HG02588 (cell line): ENCODE measurements at regions not wholly inside any gene's neighbourhood (a gene's known extent, or its start where the extent isn't known, plus 50 kb on each side); places are given as distances from the start of the nearest gene placed in this dataset.
"Not testable (repeated sequence)": the region's sequence is repeated elsewhere in the genome, so short reads cannot be mapped to it uniquely, and the experiment has no call there.

Source experiments
- ATAC-seq: cut with Tn5 transposase; IDR thresholded peaks from one replicate; pipeline ENCODE4 v1.9.1; 2021; ENCODE audit warnings: mild to moderate bottlenecking, moderate library complexity; ENCODE audit not compliant: unreplicated experiment

DNA sequence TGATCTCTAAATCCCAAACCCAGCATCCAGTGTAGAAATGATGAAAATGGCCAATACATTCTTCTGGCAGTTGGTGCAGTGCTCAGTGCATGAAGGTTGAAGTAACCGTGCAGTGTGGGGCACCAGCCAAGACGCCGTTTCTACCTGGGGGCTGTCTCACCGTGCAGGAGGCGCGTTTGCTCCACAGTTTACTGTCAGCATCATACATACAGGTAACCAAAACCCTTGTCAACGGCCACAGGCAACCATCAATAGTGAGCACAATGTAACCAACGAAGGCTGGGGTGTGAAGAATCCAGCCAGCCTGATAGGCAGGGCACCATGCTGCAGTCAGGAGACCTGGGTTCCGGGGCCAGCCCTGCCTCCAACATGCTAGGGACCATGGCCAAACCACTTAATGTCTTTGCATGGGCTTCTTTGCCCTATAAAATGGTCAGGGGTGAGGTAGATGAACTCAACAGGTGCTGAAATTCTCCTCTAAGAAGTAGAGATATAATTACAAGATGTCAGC lies 127.5 kb upstream of the ID2 start:
- ATAC-seq = no peak

DNA sequence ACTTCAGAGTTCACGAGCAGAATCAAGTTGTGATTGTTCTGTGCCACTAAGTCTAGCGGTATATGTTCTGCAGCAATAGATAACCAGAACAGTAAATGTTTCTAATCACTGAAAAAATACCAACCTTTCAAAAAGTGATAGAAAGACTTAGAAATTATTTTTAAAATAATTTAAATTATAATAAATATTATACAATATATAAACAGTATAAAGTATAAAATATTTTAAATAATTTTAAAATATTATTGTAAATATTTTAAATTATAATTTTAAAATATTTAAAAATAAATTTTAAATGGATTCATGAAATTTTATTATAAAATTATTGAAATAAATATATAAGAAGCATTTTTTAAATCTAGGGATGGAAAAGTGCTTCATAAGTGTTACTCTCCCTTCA lies 126.3 kb upstream of the ID2 start:
- ATAC-seq = no peak

DNA sequence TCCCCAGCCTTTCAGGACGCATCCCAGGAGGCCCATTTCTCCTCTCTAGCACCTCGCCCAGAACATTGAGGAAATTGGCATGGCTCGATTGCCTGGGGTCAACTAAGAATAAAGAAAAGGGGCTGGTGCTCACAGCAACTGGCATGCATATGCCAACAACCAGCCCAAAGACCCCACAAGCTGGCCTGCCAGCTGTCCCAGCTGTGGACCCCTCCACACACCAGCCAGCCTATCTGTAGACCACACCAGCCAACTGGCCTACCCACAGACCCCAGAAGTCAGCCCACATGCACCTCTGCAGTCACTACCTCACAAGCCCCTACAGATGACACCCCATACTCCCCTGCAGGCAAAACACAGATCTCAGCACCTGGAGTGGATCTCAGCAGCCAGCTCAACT lies 123.8 kb upstream of the ID2 start:
- no peak for ATAC-seq

DNA sequence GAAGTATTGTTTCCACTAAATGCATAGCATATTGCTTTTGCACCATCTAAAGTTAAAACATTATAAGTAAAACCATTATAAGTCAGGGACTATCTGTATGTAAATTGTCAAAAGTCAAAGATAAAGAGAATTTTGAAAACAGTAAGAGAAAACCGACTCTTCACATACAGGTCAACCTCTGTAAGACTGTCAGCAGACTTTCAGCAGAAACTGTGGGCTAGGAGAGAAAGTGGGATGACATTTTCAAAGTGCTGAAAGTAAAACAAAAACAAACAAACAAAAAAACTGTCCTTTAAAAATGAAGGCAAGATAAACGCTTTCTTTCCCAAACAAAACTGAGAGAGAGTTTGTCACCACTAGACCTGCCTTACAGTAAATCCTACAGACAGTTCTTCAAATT lies 122.9 kb upstream of the ID2 start:
- no peak for ATAC-seq

DNA sequence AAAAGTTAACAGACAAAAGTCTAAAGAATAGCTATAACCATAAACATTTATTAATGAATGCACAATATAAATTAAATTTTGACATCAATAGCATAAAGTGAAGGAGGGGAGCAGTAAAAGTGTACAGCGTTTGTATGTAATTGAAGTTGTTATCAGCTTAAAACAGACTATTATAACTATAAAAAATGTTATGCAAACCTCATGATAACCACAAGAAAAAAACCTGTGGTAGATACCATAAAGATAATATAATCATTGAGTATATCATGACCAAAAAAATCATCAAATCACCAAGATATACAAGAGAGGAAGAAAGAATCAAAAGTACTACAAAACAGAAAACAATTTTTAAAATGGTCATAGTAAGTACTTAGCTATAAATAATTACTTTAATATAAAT lies 122.1 kb upstream of the ID2 start:
- ATAC-seq = no peak

DNA sequence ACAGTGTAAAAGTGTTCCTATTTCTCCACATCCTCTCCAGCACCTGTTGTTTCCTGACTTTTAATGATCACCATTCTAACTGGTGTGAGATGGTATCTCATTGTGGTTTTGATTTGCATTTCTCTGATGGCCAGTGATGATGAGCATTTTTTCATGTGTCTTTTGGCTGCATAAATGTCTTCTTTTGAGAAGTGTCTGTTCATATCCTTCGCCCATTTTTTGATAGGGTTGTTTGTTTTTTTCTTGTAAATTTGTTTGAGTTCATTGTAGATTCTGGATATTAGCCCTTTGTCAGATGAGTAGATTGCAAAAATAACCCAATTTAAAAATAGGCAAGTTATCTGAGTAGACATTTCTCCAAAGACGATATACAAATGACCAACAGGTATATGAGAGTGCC lies 120.2 kb upstream of the ID2 start:
- not testable (repeated sequence) for ATAC-seq

DNA sequence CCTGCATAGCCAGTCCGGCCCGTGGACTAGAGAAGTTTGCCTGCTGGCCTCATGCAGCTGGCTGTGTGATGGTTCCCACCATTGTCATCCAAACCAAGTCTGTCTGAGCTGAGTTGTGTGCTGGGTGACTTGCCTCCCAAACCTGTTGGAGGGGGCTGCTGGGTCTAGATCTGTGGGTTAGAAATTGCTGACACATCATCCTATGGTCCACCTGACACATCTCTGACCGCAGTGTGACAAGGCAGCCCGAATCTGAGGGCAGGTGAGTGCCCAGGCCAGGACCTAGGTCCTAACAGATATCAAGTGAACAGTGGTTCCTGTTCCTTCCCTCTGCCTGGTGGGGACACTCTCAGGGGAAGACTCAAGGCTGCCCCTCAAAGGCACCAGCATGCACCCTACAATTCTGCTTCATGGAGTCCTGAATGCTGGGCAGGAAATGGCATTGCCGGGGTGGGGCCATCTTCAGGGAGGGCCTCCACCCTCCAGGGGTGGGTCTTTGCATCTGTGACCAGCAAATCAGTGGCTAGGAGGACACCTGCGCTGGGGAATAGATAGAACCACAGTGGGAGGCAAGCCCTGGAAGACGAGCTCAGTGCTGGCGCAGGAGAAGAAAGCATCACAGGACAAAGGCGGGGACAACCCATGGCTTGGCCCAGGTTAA lies 117.9 kb upstream of the ID2 start:
- ATAC-seq = no peak

DNA sequence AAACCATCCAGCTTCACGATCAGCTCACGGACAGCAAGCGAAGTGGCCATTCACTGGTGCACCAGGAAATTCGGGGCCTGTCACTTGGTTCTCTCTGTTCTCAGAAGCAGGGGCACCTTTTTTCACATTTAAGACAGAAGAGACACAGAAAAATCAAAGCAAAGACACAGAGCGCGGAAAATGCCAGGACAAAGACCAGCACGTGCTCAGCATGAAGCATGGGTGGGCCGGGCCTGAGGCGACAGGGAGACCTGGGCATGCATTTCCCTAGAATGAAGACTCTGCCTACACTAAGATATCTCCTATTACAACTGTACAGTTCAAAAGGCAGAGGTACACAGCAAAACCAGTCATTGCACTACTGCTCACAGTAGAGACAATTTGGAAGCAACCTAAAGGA lies 117.4 kb upstream of the ID2 start:
- no peak for ATAC-seq

DNA sequence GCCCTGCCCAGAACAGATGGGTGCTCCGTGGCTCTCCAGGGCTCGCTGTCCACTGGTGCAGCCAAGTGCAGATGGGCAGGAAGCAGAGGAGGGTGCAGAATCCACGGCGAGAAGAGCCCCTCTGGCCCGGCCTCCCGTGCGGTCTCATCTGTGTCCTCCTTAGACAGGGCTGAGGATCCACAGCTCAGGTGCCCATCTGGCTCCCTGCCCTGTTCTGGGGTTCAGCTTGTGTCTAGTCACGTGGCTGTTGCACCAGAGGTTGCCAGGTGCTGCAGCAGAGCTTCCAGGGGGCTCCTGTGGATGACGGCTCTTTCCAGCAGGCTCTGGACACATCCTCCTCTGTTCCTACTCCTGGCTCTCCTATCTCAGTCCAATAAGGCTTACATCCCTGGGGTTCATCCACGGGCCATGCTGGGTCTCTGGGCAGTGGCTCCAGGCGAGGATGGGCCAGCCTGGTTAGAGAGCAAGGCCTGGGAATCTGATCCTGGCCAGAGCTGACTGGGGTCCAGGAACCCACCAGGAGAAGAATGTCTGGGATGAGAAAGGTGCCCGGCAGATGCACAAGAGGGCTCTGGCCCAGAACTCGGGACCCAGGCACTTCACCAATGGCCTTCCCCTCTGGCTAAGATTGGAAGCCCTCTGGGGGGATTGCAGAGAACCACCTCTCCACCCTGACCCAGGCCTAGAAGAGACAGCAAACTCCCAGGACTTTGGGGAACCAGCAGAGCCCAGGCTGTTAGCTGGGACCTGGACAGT lies 116.3 kb upstream of the ID2 start:
- ATAC-seq = no peak

DNA sequence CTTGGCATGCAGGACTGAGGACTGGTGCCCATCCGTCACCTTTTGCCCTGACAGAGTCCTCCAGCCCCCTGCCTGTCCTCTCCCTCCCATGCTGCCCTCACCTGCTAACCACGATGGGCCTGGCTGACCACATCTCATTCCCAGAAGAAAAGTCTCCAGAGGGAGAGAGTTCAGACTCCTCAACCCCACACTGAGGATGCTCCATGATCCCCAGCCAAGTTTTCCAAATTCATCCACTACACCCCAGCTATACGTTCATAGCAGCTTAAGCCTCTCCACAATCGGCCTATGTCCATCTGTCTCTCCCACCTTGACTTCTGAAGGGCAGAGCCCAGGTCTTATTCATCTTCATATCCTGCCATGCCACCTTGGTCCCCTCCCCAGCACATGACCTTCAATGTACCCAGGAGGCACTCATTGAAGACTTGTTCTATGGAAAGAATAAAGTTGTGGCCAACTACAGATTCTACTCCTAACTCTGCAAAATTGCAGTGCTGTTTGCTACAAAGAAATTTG lies 115.6 kb upstream of the ID2 start:
- ATAC-seq = no peak

DNA sequence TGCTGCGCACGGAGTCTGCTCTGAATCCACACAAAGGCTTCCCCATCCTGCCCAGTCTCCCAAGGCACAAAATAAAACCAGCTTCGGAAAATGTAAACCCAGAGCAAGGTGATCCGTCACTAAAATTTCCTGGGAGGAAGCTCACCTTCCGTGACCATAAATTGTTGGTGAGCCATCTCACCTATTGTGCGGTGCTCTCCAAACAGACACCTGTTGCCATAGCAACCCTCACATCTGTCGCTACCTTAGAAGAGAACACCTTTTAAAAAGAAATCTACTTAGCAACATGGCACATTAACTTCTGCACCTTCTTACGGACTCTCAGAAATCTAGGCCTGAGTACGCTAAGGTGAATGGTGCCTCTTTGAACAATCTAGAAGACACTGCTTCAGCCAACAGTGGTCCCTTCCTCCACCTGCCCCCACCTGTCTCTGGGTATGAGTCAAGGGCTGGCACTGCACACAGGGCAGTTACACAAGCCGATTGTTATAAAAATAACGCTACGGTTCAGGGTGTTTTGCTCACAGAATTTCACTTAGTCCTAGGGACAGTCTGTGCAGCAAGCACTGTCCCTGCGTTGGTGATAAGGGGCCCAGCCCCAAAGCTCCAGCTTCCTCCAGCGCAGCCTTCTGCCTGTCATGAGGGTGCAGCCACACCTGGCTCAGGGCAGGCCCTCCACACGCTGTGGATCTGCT lies 114.9 kb upstream of the ID2 start:
- ATAC-seq = no peak

DNA sequence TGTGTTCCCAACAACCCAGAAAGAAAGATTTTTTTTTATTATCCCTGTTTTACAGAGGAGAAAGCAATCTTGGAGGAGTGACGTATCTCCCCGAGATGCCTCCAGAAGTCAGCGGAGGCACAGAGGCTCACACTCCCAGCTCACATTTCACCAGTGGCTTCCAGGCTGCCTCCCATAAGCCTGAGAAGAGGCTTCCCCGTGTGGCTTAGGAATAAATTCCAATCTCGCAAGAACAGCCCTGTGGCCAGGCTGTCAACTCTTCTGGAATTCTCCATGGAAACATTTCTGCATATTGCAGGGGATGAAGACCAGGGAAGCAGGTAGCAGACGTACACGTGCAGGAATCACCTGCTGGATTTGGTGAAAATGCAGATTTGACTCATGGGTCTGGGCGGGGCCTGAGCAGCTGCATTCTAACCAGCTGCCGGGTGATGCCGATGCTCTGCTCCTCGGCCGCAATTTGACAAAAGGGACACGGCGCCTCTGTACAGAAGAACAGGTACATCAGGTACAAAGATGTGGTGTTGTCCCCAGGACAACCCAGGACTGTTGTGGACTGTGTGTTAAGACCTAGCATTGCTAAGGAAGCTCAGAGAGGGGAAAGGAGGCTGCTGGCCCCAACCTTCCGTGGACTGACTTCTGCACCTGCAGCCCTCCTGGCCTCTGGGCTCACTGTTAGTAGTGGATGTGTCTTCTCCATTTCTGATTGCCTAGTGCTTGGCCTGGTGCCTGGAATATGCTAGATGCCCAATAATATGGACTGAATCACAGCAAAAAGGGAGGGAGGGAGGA lies 114.2 kb upstream of the ID2 start:
- no peak for ATAC-seq

DNA sequence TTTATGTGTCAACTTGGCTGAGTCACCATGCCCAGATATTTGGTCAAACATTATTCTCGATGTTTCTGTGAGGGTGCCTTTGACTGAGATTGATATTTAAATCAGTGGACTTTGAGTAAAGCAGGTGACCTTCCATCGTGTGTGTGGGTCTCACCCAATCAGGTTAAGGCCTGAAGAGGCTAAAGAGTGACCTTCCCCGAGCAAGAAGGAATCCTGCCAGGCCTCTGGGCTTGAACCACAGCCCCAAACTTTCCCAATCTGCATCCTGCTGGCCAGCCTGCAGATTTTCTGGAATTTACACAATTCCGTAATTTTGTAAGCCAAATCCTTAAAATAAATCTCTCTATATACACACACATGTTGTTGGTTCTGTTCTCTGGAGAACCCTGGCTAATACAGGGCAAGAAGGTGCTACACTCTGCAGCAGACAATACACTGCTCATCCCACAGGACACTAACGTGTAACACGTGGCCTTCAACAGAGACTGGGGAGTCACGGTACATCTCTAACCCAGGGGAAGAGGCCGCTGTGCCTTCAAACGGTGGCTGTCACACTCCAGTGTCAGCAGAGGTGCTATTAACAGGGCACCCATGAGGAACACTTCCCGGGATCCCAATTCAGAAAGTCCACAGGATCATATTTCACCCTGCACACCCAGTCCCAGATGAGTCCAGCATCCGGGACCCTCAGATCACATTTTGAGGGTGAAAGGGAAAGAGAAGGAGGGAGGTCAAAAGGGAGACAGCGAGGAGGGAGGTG lies 113.1 kb upstream of the ID2 start:
- no peak for ATAC-seq

DNA sequence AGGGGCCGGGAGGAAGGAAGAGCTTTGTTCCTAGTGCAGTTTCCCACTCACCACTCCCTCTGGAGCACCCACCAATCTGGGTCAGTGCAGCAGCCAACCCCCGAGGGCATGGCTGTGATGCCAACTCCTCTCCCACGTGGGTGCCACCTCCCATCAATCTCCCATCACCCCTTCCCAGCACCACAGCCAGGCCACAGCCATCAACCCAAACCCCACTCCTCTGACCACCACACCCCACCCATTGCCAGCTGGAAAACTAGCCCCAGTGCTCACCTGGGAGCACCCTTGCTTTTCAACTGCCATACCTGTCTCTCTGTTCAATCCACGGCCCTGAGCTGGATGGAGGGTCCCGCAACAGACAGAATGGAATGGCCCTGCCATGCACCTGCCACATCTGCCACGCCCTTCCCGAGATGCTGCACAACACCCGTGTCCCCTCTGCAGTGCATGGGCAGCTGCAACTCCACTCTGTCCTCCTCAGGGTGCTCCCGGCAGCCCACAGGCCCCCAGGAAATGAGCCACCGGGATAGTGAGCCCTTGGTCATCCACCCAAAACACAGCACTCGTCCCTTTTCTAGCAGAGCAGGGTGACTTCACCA lies 112.4 kb upstream of the ID2 start:
- ATAC-seq = no peak

DNA sequence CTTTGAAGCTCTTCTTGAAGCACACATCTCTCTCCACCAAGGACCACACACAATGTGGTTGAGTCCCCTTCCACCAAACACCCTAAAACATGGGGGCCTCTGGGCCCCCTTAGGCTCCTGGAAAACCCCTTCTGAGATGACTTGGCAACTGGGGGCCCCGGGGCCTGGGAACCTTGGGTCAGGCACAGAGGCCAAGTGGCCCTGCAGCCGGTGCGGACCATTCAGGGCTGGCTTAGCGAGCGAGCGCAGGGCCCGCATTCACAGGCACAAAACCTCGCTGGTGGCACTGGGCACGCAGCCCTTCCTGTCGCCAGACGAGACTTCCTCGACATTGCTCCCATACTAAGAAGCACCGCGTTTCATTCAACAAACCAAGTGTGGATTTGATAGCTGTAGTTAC lies 111.2 kb upstream of the ID2 start:
- no peak for ATAC-seq

DNA sequence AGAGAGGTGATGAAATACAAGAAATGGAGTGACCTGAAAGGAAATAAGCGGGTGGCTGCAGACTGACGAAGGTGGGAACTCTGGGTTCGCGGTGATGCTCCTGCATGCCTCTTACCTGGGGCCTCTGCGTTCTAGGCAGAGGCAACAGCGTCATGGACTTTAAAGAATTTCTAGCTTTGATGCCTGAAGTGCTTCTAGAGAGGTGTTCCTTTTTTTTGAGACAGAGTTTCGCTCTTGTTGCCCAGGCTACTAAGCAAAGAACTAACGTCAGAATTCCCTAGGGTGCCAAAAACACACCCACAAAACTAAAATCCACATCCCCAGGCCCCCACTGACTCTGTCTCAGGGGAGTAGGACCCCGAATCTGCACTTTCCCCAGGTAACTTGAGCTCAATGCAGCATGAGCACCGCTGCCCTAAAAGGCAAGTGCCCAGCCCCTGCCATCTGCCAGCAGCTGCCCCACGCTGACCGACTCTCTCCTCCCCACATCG lies 110.5 kb upstream of the ID2 start:
- no peak for ATAC-seq

DNA sequence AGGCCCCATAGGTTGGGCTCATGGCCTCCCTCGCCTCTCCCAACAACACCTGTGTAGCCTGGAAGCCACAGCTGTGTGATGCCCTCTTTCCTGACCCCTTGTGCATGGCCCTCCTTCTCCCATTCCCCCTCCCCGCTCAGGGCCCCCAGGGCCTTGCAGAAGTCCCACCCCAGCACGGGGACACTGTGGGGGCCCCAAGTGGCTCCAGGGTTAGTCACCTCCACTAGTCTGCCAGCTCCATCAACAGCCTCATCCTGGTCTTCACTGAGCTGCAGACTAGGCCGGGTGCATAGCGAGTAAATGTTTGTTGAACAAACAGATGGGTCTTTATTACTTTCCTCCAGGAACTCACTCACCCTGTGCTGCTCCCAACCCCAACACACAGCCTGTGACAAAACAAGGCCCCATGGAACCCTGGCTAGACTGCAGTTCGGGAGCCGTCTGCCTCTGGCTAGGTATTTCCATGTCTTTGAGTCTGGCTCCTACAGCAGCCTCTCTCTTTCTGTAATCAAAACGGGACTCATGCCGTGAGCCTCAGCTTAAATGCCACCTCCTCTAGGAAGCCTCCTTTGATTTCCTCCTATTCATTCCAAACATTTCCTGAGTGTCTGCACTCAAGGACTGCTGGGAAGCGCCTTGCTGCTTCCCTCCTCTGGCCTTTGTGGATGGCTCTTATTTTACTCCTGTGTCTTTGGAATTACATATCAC lies 109.9 kb upstream of the ID2 start:
- no peak for ATAC-seq

DNA sequence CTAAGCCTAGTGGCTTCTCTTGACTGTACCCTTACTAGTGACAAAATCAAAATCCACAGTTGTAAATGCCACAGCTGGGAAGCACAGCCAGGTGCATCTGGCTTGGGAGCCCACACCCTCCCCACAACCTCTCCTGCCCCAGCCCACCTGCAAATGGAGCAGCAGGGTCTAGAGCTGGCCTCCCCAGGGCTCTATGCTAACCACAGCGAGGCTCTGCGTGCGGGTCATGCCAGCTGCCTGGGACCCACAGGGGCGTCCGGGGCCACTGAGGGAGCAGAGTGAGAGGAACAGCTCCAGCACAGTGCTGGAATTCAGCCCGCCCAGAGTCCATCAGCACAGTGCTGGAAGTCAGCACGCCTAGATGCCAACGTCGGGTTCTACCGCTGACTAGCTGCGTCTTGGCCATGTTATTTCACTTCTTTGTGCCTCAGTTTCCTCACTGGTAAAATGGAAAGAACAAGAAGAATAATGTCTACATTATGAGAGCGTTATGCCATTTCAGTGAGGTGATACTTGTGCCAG lies 109.1 kb upstream of the ID2 start:
- ATAC-seq = no peak
